ENCODE measurements at regions not wholly inside any gene's neighbourhood (a gene's known extent, or its start where the extent isn't known, plus 50 kb on each side); places are given as distances from the start of the nearest gene placed in this dataset.

DNA sequence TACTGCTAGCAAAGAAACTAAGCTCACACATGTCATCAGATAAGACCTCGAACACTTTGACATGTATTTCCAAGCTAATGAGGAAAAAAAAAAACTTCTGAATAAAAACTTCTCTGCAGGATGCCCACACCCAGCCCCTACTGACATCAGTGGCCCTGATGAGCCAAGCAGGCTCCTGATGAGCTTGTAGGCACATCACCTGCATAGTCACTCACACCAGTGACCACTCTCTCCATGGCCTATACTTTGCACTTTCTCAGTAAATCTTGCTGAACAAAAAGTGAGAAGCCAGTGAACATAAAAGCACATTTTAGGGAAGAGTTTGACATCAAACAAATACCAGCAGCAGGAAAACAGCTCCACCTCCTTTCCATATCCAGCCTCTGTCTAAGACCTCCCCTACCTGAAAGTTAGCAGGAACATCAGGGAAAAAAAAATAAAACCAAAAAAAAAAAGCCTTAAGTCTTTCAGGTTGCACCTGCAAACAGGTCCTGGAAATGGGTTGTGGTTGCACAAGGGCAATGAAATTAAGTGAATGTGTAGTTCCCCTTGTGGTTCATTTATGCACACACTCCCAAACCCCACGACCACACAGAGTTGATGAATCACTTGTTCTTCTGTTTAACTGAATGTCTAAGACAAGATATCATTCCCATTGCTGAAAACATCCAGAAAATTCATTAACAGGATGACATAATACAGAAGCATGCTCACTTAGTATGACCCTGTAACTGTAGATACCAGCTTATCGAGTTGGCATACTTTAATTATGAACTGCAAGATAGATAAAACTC is 205.2 kb upstream of the PDE1C start:
- Histone ChIP-seq H3K4me3 (ENCODE audit: low read depth in 2 of 2, low read length in 1 of 2) (no peak overlapping the region), H4K20me1 (ENCODE audit: insufficient read depth) (no peaks in the 10 kb centered on the region), H3K4me2 (no peak overlapping the region), H3K9me3 (no peaks in the 10 kb centered on the region), H3K79me2 (ENCODE audit: insufficient read depth) (no peaks in the 10 kb centered on the region), H3K4me1 (ENCODE audit: control insufficient read depth in 1 of 2, insufficient read depth in 2 of 2, low read depth in 1 of 2, low read length in 1 of 2) (no peaks in the 10 kb centered on the region), H3K27me3 (ENCODE audit: insufficient read depth) (peaks cover 5% of the 10 kb centered on the region; the same call in 1 of the 2 replicates), H3K9ac (no peak overlapping the region), H3K27ac (ENCODE audit: low read depth in 2 of 2, low read length in 1 of 2) (no peak overlapping the region), H2AFZ (ENCODE audit: low read depth) (no peak overlapping the region), H3K36me3 (replicated peaks in 1 of 2; ENCODE audit: control insufficient read depth in 1 of 2, insufficient read depth in 2 of 2, low read length in 1 of 2) (no peaks in the 10 kb centered on the region), H3F3A (replicated peaks; ENCODE audit: insufficient read depth) (no peaks in the 10 kb centered on the region), H3K9me2 (no peaks in the 10 kb centered on the region)
- ChIA-PET POLR2A (no interaction called here), CTCF (interaction anchor here (0.6 to 1.4 kb wide), 4 partner anchors 21 to 1144 kb away, joined by 3 read pairs; no protein-coding TSS in a partner anchor)
- TF ChIP-seq RFX5 (IDR thresholded peaks at IDR 0.05; ENCODE audit: low read length): no peak
- TF ChIP-seq NFIC (IDR thresholded peaks at IDR 0.05; ENCODE audit: borderline replicate concordance): no peak
- TF ChIP-seq, protein P1, sequence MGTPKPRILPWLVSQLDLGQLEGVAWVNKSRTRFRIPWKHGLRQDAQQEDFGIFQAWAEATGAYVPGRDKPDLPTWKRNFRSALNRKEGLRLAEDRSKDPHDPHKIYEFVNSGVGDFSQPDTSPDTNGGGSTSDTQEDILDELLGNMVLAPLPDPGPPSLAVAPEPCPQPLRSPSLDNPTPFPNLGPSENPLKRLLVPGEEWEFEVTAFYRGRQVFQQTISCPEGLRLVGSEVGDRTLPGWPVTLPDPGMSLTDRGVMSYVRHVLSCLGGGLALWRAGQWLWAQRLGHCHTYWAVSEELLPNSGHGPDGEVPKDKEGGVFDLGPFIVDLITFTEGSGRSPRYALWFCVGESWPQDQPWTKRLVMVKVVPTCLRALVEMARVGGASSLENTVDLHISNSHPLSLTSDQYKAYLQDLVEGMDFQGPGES (IDR thresholded peaks at IDR 0.05; ENCODE audit: low read depth, low read length): no peak
- TF ChIP-seq SIN3A (IDR thresholded peaks at IDR 0.05; ENCODE audit: borderline replicate concordance, low read depth, low read length): no peak
- TF ChIP-seq, protein P2, sequence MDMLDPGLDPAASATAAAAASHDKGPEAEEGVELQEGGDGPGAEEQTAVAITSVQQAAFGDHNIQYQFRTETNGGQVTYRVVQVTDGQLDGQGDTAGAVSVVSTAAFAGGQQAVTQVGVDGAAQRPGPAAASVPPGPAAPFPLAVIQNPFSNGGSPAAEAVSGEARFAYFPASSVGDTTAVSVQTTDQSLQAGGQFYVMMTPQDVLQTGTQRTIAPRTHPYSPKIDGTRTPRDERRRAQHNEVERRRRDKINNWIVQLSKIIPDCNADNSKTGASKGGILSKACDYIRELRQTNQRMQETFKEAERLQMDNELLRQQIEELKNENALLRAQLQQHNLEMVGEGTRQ (IDR thresholded peaks at IDR 0.05; ENCODE audit: borderline replicate concordance, low read depth, low read length): no peak
- TF ChIP-seq EP300 (IDR thresholded peaks at IDR 0.05; ENCODE audit: borderline replicate concordance in 1 of 2, low read depth in 1 of 2, low read length in 1 of 2): no peak
- no peak for TF ChIP-seq RAD21 (IDR thresholded peaks at IDR 0.05; ENCODE audit: low read length)
- TF ChIP-seq, protein P3, sequence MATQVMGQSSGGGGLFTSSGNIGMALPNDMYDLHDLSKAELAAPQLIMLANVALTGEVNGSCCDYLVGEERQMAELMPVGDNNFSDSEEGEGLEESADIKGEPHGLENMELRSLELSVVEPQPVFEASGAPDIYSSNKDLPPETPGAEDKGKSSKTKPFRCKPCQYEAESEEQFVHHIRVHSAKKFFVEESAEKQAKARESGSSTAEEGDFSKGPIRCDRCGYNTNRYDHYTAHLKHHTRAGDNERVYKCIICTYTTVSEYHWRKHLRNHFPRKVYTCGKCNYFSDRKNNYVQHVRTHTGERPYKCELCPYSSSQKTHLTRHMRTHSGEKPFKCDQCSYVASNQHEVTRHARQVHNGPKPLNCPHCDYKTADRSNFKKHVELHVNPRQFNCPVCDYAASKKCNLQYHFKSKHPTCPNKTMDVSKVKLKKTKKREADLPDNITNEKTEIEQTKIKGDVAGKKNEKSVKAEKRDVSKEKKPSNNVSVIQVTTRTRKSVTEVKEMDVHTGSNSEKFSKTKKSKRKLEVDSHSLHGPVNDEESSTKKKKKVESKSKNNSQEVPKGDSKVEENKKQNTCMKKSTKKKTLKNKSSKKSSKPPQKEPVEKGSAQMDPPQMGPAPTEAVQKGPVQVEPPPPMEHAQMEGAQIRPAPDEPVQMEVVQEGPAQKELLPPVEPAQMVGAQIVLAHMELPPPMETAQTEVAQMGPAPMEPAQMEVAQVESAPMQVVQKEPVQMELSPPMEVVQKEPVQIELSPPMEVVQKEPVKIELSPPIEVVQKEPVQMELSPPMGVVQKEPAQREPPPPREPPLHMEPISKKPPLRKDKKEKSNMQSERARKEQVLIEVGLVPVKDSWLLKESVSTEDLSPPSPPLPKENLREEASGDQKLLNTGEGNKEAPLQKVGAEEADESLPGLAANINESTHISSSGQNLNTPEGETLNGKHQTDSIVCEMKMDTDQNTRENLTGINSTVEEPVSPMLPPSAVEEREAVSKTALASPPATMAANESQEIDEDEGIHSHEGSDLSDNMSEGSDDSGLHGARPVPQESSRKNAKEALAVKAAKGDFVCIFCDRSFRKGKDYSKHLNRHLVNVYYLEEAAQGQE (IDR thresholded peaks at IDR 0.05; ENCODE audit: low read depth, low read length): no peak
- TF ChIP-seq TAF1 (IDR thresholded peaks at IDR 0.05; ENCODE audit: borderline replicate concordance, low read depth, low read length): no peak
- no peak for TF ChIP-seq EZH2phosphoT487 (IDR thresholded peaks at IDR 0.05; ENCODE audit: borderline replicate concordance, low read depth)
- TF ChIP-seq, protein P4, sequence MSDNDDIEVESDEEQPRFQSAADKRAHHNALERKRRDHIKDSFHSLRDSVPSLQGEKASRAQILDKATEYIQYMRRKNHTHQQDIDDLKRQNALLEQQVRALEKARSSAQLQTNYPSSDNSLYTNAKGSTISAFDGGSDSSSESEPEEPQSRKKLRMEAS (IDR thresholded peaks at IDR 0.05; ENCODE audit: low read depth): no peak
- no peak for TF ChIP-seq ELF1 (IDR thresholded peaks at IDR 0.05)
- no peak for TF ChIP-seq GABPA (IDR thresholded peaks at IDR 0.05; ENCODE audit: low read depth)
- no peak for TF ChIP-seq YY1 (IDR thresholded peaks at IDR 0.05; ENCODE audit: low read depth)
- TF ChIP-seq GATA2 (CRISPR knock-in tag; IDR thresholded peaks at IDR 0.05): no peak
- TF ChIP-seq RCOR1 (IDR thresholded peaks at IDR 0.05; ENCODE audit: low read length): no peak
- no peak for TF ChIP-seq FOXM1 (IDR thresholded peaks at IDR 0.05; ENCODE audit: low read depth)
- TF ChIP-seq NRF1 (IDR thresholded peaks at IDR 0.05; ENCODE audit: low read depth, low read length): no peak
- no peak for TF ChIP-seq MXI1 (IDR thresholded peaks at IDR 0.05; ENCODE audit: low read depth, low read length)
- WGBS (ENCODE audit: low lambda C conversion rate): 0% methylated on average over 3 of the region's 3 CpGs
- DNase-seq: no peak

All from SK-N-SH (cell line).